ENCODE measurements at regions not wholly inside any gene's neighbourhood (a gene's known extent, or its start where the extent isn't known, plus 50 kb on each side); places are given as distances from the start of the nearest gene placed in this dataset.

GRCh38 chr7:153389261-153389660 is 629.7 kb downstream of the ACTR3B start:
- no peak for TF ChIP-seq POLR2A (IDR thresholded peaks at IDR 0.05)
- TF ChIP-seq, protein P1, sequence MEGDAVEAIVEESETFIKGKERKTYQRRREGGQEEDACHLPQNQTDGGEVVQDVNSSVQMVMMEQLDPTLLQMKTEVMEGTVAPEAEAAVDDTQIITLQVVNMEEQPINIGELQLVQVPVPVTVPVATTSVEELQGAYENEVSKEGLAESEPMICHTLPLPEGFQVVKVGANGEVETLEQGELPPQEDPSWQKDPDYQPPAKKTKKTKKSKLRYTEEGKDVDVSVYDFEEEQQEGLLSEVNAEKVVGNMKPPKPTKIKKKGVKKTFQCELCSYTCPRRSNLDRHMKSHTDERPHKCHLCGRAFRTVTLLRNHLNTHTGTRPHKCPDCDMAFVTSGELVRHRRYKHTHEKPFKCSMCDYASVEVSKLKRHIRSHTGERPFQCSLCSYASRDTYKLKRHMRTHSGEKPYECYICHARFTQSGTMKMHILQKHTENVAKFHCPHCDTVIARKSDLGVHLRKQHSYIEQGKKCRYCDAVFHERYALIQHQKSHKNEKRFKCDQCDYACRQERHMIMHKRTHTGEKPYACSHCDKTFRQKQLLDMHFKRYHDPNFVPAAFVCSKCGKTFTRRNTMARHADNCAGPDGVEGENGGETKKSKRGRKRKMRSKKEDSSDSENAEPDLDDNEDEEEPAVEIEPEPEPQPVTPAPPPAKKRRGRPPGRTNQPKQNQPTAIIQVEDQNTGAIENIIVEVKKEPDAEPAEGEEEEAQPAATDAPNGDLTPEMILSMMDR (IDR thresholded peaks at IDR 0.05 in 8 of 11, conservative IDR thresholded peaks at IDR 0.05 in 3 of 11), result no peak

Data from spleen (tissue), 7 donors.